IPS-11a (cell line): ENCODE measurements at regions not wholly inside any gene's neighbourhood (a gene's known extent, or its start where the extent isn't known, plus 50 kb on each side); places are given as distances from the start of the nearest gene placed in this dataset.
"Not testable (repeated sequence)": the region's sequence is repeated elsewhere in the genome, so short reads cannot be mapped to it uniquely, and the experiment has no call there.

Experiments
- H3K4me3 ChIP-seq: one replicate; pipeline ENCODE4 v1.5.1; 2013; ENCODE audit warnings: low read depth, low read length, control low read depth

DNA sequence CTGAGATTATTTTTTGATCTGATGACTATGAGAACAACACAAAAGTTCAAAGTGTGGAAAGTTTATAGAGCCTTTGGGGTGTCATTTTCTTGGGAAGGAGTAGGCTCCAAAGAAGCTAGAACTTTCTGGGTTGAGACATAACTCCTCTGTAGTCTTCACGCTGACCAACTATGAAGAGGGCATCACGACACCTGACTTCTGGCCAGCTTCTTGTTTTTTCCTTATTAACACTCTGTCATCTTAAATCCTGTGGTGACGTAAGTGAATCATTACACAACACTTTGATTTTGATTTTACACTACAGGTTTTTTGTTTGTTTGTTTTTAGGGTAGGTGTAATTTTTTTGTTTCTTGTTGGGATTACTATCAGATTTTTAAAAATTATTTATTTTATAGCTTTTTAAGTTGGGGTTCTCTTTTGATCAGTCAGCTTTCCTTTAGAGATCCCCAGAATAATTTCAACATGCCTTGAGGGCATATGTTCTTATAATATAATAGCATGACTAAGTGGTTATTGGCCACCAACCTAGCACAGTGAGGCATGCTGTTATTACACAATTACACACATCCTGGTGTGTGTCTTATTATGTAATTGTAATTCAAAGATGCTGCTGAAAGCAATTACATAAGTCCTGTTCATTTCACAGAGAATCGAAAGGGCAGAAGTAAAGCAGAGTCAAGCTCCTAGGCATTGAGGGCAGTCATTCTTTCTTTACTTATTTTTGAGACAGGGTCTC is 281.6 kb upstream of the NOTCH2NLA start:
- H3K4me3 ChIP-seq: not testable (repeated sequence)

DNA sequence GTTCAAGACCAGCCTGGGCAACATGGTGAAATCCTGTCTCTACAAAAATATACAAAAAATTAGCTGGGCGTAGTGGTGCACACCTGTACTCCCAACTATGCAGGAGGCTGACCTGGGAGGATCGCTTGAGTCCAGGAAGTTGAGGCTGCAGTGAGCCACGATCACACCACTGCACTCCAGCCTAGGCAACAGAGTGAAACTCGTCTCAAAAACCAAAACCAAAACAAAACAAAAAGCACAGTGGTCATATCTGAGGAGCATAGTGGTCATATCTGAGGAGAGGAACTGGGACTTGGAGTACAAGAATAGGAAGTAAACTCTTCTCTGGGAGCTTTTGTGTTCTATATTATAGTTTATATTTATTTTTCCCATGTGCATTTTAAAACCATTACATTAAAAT is 275.3 kb upstream of the NOTCH2NLA start:
- not testable (repeated sequence) for H3K4me3 ChIP-seq

DNA sequence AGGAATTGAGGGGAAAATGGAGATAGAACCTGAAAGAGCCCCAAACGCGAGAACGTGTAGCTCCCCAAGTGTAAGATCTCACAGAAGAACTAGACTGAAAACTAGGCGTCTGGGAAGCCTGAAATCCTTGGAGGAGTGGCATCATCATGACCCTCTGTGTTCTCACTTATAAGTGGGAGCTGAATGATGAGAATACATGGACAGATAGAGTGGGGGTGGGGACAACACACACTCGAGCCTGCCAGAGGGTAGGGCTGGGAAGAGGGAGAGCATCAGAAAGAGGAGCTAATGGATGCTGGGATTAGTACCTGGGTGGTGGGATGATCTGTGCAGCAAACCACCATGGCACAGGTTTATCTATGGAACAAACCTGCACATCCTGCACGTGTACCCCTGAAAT is 258.7 kb upstream of the NOTCH2NLA start:
- H3K4me3 ChIP-seq: not testable (repeated sequence)

DNA sequence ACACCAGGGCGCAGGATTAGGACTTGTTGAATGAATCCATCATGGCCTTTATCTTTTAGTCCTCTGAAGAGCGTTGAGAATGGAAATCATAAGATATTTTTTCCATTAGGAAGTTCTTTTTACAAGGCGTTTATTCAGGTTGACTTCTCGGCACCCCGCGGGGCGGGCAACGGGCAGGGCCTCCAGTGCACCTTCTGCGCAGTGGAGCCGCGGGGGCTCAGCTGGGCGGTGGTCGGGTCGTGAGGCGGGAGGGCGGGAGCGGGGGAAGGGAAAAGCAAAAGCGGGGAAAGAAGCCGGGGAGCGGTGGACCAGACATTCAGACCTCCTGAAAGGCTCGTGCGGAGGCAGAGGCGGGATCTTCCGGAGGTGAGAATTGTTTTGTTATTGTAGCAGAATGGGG is 258.3 kb upstream of the NOTCH2NLA start:
- not testable (repeated sequence) for H3K4me3 ChIP-seq

DNA sequence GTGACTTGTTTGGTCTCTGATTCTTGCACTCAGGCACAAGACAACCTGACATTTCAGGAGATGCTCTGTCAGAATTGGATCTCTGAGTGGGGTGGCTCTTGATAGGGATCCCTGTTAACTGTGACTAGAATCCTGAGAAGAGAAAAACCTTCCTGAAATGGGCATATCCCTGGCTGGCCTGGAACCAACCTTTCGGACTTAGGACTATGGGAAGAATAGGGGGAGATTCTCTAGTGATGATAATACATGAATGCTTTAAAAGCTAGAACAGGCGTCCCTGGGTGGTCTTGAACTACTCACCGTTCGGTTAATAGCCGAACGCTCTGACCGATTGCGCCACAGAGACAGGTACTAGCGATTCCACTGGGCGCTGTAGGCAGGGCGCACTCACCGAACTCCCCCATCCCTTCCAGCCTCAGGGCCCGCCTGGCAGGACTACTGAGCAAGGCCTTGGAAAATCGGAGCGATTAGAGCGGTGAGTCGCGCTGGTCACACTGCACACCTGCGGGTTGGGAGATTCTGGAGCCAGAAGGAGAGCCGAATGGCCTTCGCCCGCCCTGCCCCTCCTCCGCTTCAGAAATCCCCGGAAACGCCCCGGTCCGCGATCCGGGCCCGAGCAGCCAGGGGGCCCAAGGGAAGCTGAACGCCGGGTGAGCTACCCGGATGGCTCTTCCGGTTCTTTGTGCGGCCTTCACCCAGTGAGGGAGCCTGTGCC is 257.6 kb upstream of the NOTCH2NLA start:
- H3K4me3 ChIP-seq: not testable (repeated sequence)

DNA sequence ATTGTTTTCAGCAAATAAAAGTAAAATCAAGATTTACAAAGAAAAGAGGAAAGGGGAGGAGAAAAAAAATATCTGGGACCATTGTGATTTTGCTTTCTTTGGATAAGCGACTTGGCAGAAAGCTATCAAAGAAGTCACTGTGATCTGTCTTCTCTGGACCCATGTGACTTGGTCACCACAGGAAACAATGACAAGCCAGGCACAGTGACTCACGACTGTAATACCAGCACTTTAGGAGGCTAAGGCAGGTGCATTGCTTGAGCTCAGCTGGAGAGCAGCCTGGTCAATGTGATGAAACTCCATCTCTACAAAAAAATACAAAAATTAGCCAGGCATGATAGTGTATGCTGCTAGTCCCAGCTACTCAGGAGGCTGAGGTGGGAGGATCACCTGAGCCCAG is 255.4 kb upstream of the NOTCH2NLA start:
- not testable (repeated sequence) for H3K4me3 ChIP-seq

DNA sequence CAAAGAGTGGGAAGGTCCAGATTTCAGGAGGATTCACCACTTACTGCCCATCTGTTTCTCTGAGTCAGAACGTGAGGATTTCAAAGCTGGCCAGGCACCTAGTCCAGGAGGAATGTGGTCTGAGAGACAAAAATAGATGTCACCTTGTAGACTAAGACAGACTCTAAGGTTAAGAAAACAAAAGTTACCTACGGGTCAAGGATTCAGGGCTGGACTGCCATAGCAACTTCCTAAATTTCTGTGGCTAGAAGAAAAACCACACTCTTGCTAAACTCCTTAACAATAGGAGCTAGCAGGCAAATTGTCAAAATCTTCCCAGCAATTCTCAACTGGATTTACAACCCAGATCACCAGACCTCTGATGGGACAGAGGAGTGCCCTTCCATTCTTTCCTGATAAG is 250.4 kb upstream of the NOTCH2NLA start:
- not testable (repeated sequence) for H3K4me3 ChIP-seq

DNA sequence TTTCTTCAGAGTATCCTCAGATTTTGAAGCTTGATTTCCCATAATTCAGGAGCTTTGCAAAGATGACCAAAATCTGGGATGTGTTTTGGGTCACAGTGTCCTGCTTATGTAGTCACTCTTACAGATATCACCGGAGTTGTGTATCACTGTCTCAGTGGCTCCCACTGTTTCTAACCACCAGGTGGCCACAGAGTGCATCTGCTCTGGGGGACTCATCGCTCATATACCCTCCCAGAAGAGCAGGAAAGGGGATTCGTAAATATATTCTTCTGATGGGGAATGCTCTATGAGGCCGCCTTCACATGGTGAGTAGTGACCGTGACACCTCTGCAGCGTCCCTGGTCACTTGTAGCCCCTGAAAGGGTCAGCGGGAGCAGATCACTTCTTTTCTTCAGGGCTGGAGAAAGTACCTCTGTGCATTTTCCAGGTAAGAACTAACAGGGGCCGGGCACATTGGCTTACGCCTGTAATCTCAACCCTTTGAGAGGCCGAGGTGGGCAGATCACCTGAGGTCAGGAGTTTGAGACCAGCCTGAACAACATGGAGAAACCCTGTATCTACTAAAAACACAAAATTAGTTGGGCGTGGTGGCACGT is 249.4 kb upstream of the NOTCH2NLA start:
- not testable (repeated sequence) for H3K4me3 ChIP-seq

DNA sequence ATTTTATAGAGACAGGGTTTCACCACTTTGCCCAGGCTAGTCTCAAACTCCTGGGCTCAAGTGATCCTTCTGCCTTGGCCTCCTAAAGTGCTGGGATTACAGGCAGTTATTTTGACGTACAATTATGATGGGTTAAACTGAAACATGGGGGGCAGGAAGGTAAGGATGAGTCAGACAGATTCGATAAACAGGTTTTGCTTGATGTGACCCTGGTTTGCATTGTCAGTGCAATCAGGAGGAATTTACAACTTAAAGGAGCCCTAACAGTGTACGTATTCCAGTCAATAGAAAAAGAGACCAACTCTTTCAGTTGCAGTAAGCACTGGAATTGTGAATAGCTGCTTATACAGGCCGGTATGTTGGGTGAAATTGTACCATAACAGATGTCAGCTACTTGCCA is 246.3 kb upstream of the NOTCH2NLA start:
- H3K4me3 ChIP-seq: not testable (repeated sequence)

DNA sequence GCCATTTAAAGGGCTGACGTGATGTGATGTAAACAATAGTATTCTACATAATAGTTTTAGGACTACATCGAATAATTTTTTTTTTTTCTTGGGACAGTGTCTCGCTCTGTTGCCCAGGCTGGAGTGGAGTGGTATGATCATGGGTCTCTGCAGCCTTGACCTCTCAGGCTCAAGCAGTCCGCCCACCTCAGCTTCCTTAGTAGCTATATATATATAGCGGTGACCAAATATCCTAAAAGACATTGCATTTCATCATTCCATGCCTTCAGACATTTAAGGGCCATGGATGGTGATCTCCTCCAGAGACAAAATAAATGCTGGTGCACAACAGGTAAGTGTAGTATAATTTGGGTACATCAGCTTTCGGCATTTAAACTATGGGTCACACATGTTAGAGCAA is 245.4 kb upstream of the NOTCH2NLA start:
- H3K4me3 ChIP-seq: not testable (repeated sequence)

DNA sequence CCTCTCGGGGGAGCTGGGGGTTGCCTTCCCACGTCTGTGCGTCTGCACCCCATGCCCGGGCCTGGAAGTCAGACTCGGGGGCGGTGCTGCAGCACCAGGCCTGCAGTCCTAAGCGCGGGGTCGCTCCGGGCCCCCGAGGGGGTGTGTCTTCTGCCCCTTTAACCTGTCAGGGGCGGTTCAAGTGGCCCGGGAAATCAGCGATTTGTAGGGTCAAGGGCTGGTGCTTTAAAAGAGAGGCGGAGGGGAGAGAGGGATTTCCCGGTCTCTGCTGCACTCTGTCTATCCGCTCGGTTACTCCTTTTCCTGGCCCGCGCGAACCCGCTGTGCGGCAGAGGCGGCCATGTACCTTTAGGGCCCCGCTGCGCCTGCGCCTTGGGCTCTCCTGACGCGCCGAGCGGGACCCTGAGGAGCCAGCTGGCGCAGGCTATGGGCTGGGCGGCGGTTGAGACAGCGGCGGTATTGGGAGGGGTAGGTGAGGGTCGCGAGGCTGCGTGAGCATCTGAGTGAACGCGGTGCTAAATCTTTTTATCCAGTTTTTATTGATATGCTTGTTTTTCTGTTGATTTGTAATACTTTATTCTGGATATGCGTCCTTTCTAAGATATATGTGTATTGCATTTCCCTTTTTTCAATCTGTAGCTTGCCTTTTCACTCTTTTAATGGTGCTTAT is 243.5 kb upstream of the NOTCH2NLA start:
- peak overlapping the region; percentile 14 for H3K4me3 ChIP-seq

DNA sequence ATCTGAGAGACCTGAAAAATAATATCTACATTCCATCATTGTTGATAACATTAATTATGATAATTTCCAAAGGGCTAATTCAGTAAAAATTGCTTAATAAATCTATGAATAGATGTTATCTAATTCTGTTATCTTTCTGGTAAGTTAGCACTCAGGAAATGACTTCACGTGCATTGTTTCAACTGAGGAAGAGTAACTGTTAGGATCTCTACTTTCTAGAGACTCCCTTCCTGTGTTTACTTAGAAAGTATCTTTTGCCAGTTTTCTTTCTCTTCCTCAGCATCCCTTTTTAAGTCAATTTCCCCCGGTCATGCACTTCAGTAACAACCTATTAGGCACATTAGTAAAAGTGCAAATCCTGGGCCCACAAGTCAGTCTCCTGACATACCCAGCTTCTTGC is 231.1 kb upstream of the NOTCH2NLA start:
- H3K4me3 ChIP-seq: not testable (repeated sequence)

DNA sequence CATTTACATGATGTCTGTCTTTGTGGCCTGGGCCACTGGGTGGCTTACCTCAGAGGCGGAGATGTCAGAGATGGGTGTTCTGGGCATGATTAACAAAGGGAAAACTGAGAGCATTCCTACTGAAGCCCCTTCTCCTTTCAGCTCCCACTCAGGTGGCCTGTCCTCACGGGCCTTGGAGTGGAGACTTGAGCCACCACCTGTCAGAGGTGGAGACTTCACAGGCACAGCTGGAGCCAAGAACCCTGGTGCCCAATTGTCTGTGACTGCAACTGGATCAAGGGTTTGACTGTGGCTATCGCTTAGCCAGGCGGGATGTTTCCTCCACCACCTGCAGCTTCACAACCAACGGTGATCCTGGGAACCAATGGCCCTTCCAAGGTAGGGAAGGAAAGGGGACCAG is 230.5 kb upstream of the NOTCH2NLA start:
- H3K4me3 ChIP-seq: not testable (repeated sequence)

DNA sequence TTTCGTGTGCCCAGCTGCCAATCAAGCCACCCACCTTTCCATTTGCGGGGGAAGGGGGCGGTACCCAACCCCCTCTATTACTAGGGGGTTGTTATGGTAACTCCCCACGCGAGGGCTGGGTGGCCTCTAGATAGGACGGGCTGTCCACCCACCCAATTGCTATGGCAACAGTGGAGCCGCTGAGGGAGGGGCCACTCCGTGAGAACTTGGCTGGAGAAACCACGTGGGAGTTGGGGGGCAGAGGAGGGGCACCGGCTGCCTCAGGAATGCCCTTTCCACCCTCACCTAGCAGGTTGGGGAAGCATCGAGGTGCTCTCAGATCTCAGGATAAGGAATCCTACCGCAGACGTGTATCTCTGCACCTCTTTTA is 220.0 kb upstream of the NOTCH2NLA start:
- not testable (repeated sequence) for H3K4me3 ChIP-seq

DNA sequence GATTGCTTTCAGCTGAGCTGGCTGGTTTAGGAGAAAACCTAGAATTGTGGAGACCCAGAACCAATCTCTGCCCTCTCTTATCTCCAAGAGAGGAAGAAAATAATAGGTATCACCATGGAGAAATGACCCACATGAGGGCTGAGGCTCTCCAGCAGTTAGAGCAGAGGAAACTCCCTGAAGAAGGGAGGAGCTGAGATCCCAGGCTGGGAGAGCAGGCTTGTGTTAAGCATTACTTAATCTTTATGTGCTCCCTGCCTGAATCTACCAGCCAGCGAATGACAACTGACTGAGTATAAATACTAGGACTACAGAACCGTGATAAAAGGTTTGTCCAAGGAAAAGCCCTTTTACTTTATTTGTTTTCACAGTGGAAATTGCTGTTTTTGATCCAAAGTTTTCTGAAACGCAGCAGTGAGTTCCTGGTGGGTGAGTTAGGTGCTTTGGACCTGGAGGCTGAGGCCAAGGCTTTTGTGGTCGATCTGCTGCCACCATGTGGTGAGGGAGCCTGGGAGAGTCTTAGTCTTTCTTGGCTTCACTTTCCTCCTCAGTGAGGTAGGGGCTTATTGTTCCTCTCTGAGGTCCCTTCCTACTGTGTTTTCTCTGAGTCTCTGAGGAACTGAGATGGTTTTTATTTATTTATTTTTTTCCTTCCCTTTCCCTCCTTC is 219.5 kb upstream of the NOTCH2NLA start:
- H3K4me3 ChIP-seq: not testable (repeated sequence)

DNA sequence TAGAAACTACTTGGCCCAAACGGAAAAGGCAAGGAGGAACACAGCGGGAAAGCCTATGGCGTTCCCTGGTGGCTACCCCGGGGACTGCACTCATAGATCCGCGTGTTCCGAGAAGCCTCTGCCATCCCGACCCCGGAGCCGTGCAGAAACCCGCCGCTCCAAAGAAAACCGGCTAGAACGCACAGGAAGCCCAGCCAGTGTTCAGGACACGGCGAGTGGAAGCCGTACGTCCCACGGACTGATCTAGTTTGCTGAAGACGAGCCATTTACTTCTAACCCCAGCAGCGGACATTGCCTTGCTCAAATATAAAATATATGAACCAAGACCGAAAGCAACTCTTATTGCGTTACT is 215.0 kb upstream of the NOTCH2NLA start:
- peak overlapping the region; percentile 13 for H3K4me3 ChIP-seq

DNA sequence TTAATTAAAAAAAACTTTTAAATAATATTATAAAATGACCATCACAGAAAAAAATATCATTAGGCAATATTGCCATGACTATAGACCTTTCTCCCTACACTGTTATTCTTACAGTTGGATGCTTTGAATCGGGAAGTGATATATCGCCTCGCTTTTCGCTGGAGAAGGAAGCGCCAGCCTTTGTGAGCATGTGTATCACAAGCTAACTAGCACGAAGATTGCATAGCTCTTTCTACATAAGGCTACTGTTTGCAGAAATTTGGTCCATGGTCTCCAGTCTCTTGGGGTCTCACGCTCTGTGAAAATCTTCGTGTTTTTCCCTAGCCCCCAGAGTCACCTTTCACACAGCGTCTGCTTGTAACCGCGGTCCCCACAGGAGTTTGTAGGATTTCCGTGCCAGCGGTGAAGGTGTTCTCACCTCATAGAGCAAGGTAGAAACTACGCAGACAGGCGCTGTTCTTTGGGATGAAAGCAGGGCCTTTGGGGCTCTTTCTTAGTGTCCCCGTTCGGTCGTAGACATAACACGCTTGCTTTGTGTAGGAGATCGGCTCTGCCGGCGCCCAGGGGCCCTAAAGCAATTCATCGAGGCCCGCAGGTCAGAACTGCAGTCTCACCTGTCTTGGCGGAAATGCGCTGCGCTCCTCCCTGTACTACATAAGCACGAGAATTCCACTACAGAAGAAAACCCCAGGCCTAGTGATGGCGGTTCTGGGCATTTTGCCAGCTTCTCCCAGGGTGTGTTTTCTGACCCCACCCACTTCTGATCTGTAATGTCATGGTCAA is 214.5 kb upstream of the NOTCH2NLA start:
- not testable (repeated sequence) for H3K4me3 ChIP-seq

DNA sequence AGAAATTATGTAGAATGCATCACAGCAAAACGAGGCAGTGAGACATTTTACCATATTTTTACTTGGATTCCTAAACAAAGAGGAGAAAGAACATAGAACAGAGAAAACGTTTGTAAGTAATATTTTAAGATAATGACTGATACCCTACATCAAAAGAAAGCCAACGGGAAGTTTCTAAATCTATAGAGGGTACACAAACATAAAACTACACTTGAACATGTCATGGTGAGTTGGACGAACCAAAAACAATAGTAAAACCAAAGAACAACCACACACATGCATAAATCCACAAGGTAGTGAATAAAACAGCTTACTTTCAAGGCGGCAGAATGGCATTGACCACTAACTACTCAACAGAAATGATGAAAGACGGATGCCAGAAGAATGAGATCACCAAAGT is 209.7 kb upstream of the NOTCH2NLA start:
- H3K4me3 ChIP-seq: not testable (repeated sequence)

DNA sequence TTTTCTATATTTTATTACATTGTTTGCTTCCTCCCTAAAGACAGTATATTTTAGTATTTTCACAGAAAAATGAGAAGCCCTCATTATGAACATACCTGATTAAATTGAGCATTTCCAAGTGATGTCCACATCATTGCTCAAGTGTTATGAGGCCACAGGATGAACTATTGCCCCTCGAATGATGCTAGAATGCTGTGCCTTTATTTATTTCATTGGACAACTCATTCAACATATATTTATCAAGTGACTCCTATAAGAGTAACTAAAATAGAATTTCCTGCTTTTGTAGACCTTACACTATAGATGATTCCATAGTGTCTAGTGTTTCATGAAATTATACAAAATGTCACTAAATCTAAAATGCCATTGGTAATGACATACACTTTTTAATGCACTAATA is 187.8 kb upstream of the NOTCH2NLA start:
- not testable (repeated sequence) for H3K4me3 ChIP-seq

DNA sequence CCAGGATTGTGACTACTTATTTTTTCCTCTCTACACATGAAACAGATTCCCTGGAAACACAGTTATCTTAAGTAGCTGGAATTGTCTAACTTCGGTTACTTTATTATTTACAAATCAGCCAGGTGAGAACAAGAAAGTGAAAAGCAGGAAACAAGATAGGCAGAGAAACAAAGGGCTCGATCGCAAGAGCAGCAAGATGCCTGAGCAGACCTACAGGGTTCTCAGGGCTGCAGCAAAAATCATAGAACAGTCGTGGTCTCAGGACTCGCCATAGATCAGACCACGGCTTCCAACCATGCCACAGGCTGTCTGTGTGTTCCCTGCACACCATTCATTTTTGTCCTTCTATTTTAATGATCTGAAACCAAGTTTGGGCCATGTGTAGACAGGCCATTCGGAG is 186.2 kb upstream of the NOTCH2NLA start:
- H3K4me3 ChIP-seq: not testable (repeated sequence)

DNA sequence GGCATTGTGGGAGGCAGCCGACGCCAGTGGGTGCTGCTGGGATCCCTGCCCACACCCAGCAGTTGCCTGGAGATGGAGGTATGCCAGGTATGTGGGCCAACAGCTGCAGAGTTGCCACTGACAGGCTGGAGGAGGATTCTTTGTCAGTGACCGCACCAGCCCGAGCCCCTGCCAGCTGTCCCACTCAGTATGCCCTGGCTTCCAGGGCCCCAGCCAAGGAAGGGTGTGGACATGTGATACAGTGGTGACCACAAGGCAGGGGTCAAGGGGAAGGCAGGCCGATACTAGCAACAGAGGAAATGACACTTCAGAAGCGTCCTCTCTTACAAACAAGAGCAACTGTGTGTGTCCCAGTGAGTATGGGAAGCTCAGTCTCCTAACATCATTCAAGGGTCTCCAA is 185.1 kb upstream of the NOTCH2NLA start:
- H3K4me3 ChIP-seq: not testable (repeated sequence)
